ENCODE measurements at regions not wholly inside any gene's neighbourhood (a gene's known extent, or its start where the extent isn't known, plus 50 kb on each side); places are given as distances from the start of the nearest gene placed in this dataset.

- no peak for TF ChIP-seq POLR2A (IDR thresholded peaks at IDR 0.05)
- TF ChIP-seq POLR2AphosphoS5 (IDR thresholded peaks at IDR 0.05) = no peak
- no peak for TF ChIP-seq CTCF (IDR thresholded peaks at IDR 0.05)
These were observed 191.7 kb upstream of the MAP3K7 start for GRCh38 chr6:90778417-90779203.

All from breast epithelium (tissue), 3 donors.